ENCODE measurements at regions not wholly inside any gene's neighbourhood (a gene's known extent, or its start where the extent isn't known, plus 50 kb on each side); places are given as distances from the start of the nearest gene placed in this dataset.

GRCh38 chr15:26261966-26262365, 398.8 kb upstream of the ATP10A start:
- TF ChIP-seq CTCF (IDR thresholded peaks at IDR 0.05; ENCODE audit: insufficient read depth, low read length) (no peak), POLR2AphosphoS5 (IDR thresholded peaks at IDR 0.05; ENCODE audit: low read depth) (no peak), GABPA (IDR thresholded peaks at IDR 0.05; ENCODE audit: low read depth) (no peak), SPI1 (IDR thresholded peaks at IDR 0.05; ENCODE audit: borderline replicate concordance, low read depth) (no peak)
- TF ChIP-seq, protein P1, sequence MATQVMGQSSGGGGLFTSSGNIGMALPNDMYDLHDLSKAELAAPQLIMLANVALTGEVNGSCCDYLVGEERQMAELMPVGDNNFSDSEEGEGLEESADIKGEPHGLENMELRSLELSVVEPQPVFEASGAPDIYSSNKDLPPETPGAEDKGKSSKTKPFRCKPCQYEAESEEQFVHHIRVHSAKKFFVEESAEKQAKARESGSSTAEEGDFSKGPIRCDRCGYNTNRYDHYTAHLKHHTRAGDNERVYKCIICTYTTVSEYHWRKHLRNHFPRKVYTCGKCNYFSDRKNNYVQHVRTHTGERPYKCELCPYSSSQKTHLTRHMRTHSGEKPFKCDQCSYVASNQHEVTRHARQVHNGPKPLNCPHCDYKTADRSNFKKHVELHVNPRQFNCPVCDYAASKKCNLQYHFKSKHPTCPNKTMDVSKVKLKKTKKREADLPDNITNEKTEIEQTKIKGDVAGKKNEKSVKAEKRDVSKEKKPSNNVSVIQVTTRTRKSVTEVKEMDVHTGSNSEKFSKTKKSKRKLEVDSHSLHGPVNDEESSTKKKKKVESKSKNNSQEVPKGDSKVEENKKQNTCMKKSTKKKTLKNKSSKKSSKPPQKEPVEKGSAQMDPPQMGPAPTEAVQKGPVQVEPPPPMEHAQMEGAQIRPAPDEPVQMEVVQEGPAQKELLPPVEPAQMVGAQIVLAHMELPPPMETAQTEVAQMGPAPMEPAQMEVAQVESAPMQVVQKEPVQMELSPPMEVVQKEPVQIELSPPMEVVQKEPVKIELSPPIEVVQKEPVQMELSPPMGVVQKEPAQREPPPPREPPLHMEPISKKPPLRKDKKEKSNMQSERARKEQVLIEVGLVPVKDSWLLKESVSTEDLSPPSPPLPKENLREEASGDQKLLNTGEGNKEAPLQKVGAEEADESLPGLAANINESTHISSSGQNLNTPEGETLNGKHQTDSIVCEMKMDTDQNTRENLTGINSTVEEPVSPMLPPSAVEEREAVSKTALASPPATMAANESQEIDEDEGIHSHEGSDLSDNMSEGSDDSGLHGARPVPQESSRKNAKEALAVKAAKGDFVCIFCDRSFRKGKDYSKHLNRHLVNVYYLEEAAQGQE (IDR thresholded peaks at IDR 0.05; ENCODE audit: insufficient replicate concordance, low read depth), result no peak

Data from HL-60 (cell line).